ENCODE measurements at regions not wholly inside any gene's neighbourhood (a gene's known extent, or its start where the extent isn't known, plus 50 kb on each side); places are given as distances from the start of the nearest gene placed in this dataset.

- ChIA-PET POLR2A (no interaction called here), CTCF (ENCODE audit: low intra/inter-chr PET ratio, low total read pairs) (no interaction called here)
- no peak for TF ChIP-seq ZNF512 (CRISPR knock-in tag; IDR thresholded peaks at IDR 0.05)
- TF ChIP-seq ZNF691 (CRISPR knock-in tag; IDR thresholded peaks at IDR 0.05; ENCODE audit: borderline replicate concordance, low read depth): no peak
- TF ChIP-seq PRDM15 (CRISPR knock-in tag; IDR thresholded peaks at IDR 0.05): no peak
- no peak for TF ChIP-seq PHF5A (CRISPR knock-in tag; IDR thresholded peaks at IDR 0.05; ENCODE audit: low read depth, unreplicated experiment)
- 0% methylated on average over 2 of the region's 2 CpGs for whole genome bisulfite sequencing (ENCODE audit: low lambda C conversion rate)
- Histone ChIP-seq H3K4me1 (ENCODE audit: insufficient read depth, low read length) (no peaks in the 10 kb centered on the region), H3K4me2 (ENCODE audit: low read depth, low read length) (no peak overlapping the region), H3K27ac (ENCODE audit: extremely low read length, insufficient read depth, low read length) (no peak overlapping the region), H3K9me3 (ENCODE audit: low read length) (no peaks in the 10 kb centered on the region), H3K9ac (ENCODE audit: insufficient read depth, low read depth, low read length) (no peak overlapping the region), H4K20me1 (ENCODE audit: insufficient read depth, low read length) (no peaks in the 10 kb centered on the region), H3K27me3 (ENCODE audit: control insufficient read depth in 1 of 2, insufficient read depth in 2 of 2, low read length in 2 of 2) (no peaks in the 10 kb centered on the region), H3K4me3 (replicated peaks in 1 of 3; ENCODE audit: insufficient read depth in 1 of 3, low read depth in 2 of 3, low read length in 3 of 3) (no peak overlapping the region), H3K36me3 (replicated peaks in 1 of 2; ENCODE audit: control insufficient read depth in 1 of 2, insufficient read depth in 2 of 2, low read length in 2 of 2) (no peaks in the 10 kb centered on the region), H3K79me2 (ENCODE audit: insufficient read depth, low read length) (no peaks in the 10 kb centered on the region), H2AFZ (ENCODE audit: low read length) (no peak overlapping the region)
- in situ Hi-C loops (cut with HindIII; ENCODE audit: extremely low pct_ligation_motif_present, low pct_unique_long_range_greater_than_20kb) (no loop called here), intact Hi-C loops (cut with micrococcal nuclease; ENCODE audit: unreplicated experiment) (no loop called here)
- FAIRE-seq (no peak), ATAC-seq (no peak), DNase-seq (ENCODE audit: low spot score) (no peak)
- no TSS peak for BruUV-seq (replicated peaks)
These were observed 172.3 kb upstream of the KLF12 start for GRCh38 chr13:74306496-74306895.
